Cardiac muscle cell (in vitro differentiated cells and primary cell): ENCODE measurements at regions not wholly inside any gene's neighbourhood (a gene's known extent, or its start where the extent isn't known, plus 50 kb on each side); places are given as distances from the start of the nearest gene placed in this dataset.

Experiments used
- DNase-seq, 2 donors: peaks; one replicate each; pipeline versions ENCODE4 v3.0.0 to v3.0.0-alpha.2; 2010 to 2017; ENCODE audit warnings: low read depth in 1 of 2, low spot score in 1 of 2
- H3K27ac ChIP-seq: fragments of 200-600 bp; sonication (generic); 2 replicates; pipeline ENCODE4 v1.5.1; 2016
- H3K27me3 ChIP-seq: fragments of 200-600 bp; sonication (generic); 2 replicates; pipeline ENCODE4 v1.6.0; 2016; ENCODE audit warnings: control low read depth
- H3K36me3 ChIP-seq: fragments of 200-600 bp; sonication (generic); 2 replicates; pipeline ENCODE4 v1.5.1; 2016; ENCODE audit warnings: control low read depth
- H3K4me1 ChIP-seq: fragments of 200-600 bp; sonication (generic); 2 replicates; pipeline ENCODE4 v1.8.1; 2017; ENCODE audit warnings: low read depth, mild to moderate bottlenecking, mixed run types
- H3K4me3 ChIP-seq: fragments of 200-600 bp; sonication (generic); 2 replicates; pipeline ENCODE4 v1.5.1; 2016; ENCODE audit warnings: mild to moderate bottlenecking
- H3K9me3 ChIP-seq: fragments of 200-600 bp; sonication (generic); 2 replicates; pipeline ENCODE4 v1.5.1; 2017; ENCODE audit warnings: low read depth, mild to moderate bottlenecking, control low read depth
- TF ChIP-seq, protein P1 (sequence below): IDR thresholded peaks from 2 replicates; pipeline ENCODE4 v1.5.1; 2012; ENCODE audit warnings: low read depth, mild to moderate bottlenecking, low read length

DNA sequence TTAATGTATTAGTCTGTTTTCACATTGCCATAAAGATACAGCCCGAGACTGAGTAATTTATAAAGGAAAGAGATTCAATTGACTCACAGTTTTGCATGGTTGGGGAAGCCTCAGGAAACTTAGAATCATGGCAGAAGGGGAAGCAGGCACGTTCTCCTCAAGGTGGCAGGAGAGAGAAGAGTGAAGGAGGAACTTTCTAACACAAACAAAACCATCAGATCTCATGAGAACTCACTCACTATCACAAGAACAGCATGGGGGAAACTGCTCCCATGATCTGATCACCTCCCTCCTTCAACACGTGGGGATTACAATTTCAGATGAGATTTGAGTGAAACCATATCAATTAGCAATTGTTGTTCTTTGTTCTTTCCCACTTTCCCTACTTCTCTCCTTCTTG lies 689.0 kb upstream of the SLITRK1 start:
- Histone ChIP-seq H3K27me3 (no peaks in the 10 kb centered on the region), H3K36me3 (no peaks in the 10 kb centered on the region), H3K4me1 (no peaks in the 10 kb centered on the region), H3K27ac (no peak overlapping the region), H3K4me3 (no peak overlapping the region), H3K9me3 (no peaks in the 10 kb centered on the region)
- no peak for DNase-seq
- TF ChIP-seq, protein P1, sequence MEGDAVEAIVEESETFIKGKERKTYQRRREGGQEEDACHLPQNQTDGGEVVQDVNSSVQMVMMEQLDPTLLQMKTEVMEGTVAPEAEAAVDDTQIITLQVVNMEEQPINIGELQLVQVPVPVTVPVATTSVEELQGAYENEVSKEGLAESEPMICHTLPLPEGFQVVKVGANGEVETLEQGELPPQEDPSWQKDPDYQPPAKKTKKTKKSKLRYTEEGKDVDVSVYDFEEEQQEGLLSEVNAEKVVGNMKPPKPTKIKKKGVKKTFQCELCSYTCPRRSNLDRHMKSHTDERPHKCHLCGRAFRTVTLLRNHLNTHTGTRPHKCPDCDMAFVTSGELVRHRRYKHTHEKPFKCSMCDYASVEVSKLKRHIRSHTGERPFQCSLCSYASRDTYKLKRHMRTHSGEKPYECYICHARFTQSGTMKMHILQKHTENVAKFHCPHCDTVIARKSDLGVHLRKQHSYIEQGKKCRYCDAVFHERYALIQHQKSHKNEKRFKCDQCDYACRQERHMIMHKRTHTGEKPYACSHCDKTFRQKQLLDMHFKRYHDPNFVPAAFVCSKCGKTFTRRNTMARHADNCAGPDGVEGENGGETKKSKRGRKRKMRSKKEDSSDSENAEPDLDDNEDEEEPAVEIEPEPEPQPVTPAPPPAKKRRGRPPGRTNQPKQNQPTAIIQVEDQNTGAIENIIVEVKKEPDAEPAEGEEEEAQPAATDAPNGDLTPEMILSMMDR, result no peak

DNA sequence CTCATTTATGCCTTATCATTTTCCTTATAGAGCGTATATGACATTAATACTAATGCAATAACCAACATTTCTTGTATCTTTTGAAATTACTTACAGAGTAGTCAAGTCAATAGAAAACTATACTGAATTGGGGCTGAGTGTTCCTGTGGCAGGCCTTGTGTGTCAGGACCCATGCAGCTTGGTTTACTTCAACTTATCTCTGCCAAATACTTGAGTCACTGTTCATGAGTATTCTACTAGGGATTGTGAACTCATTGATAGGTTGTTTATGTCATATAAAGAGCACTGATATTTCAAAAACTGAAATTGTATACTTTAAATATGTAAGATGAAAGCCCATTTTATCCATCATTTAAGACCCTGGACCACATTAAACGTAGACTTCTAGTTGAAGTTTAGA lies 688.6 kb upstream of the SLITRK1 start:
- Histone ChIP-seq H3K27ac (no peak overlapping the region), H3K4me3 (no peak overlapping the region), H3K9me3 (no peaks in the 10 kb centered on the region), H3K27me3 (no peaks in the 10 kb centered on the region), H3K36me3 (no peaks in the 10 kb centered on the region), H3K4me1 (no peaks in the 10 kb centered on the region)
- no peak for DNase-seq
- TF ChIP-seq, protein P1, result no peak

DNA sequence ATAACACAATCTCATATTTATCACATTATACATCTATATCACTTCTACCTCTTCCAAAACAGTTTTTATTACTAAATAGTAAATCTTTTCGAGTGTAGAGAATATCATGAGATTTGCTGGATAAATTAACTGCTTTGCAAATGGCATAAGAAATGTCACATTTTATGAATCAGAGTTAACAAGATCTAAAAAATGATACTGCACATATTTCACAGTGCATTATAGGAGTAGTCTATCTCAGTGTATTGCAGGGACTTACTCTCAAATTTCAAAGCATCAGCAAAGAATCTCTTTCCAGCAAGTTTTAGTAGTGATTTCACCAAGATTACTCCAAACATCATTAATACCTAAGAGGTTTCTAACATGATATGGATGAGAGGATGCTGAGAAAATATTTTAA lies 687.1 kb upstream of the SLITRK1 start:
- TF ChIP-seq, protein P1, result no peak
- Histone ChIP-seq H3K9me3 (no peaks in the 10 kb centered on the region), H3K27me3 (no peaks in the 10 kb centered on the region), H3K27ac (no peak overlapping the region), H3K4me1 (no peaks in the 10 kb centered on the region), H3K36me3 (no peaks in the 10 kb centered on the region), H3K4me3 (no peak overlapping the region)
- no peak for DNase-seq

DNA sequence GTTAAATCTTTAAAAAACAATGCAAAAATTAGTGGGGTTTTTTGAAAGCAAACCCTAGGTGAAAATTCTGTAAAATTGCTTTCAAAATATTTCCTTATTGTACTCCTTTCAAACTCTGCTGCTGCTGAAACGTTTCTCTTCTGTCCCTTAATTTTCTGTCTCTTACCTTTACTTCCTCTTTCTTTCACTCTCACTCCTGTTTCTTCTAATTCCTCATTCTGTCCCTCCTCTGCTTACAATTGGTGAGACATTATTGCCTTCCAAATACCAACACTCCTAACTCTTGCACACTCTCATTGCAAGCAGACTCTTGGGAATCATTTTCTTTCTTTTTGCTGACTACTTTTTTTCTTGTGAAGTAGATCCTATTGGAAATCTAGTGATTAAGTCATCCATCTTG lies 685.6 kb upstream of the SLITRK1 start:
- H3K9me3 ChIP-seq, result no peaks in the 10 kb centered on the region
- no peak overlapping the region for H3K27ac ChIP-seq
- TF ChIP-seq, protein P1, result no peak
- H3K4me1 ChIP-seq, result no peaks in the 10 kb centered on the region
- no peak for DNase-seq
- no peaks in the 10 kb centered on the region for H3K36me3 ChIP-seq
- H3K4me3 ChIP-seq, result no peak overlapping the region
- H3K27me3 ChIP-seq, result no peaks in the 10 kb centered on the region

DNA sequence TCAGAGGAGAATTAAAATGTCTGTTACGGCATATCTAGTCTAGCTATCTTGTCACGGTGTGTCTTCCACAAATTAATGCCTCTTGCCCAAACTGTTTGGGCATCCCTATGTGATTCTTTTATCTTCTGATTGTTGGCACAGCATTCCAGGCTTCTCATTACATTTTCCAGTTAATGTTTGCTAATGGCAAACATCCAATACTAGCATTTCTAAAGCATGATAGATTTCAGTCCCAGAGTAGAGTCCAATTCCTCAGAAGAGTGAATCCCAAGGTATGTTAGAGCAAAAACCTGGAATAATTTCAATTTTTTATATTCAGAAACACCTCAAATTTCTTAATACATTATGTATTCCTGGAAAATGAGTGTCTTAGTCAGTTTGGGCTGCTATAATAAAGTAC lies 684.5 kb upstream of the SLITRK1 start:
- H3K27ac ChIP-seq, result no peak overlapping the region
- TF ChIP-seq, protein P1, result no peak
- no peaks in the 10 kb centered on the region for H3K4me1 ChIP-seq
- H3K4me3 ChIP-seq, result no peak overlapping the region
- DNase-seq, result no peak
- no peaks in the 10 kb centered on the region for H3K9me3 ChIP-seq
- no peaks in the 10 kb centered on the region for H3K36me3 ChIP-seq
- no peaks in the 10 kb centered on the region for H3K27me3 ChIP-seq

DNA sequence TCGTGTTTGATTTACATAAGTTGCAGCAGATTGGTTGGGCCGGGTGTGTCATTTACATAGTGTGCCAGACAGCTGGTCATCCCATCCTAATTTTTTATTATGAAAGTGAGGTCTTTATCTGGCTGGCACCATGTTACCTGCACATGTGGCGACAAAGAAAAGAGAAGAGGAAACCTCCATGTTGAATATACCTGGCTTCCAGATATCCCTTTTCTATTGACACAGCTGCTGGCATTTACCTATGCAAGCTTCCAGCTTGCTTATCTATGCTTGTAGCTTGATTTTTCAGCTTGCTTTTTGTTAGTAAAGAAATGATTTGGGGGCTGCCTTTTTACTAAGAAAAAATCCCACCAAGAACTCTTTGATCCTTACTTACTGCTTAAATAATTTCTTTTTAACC lies 681.3 kb upstream of the SLITRK1 start:
- no peaks in the 10 kb centered on the region for H3K9me3 ChIP-seq
- H3K4me1 ChIP-seq, result no peaks in the 10 kb centered on the region
- TF ChIP-seq, protein P1, result no peak
- no peak overlapping the region for H3K27ac ChIP-seq
- DNase-seq, result no peak
- H3K36me3 ChIP-seq, result no peaks in the 10 kb centered on the region
- H3K4me3 ChIP-seq, result no peak overlapping the region
- no peaks in the 10 kb centered on the region for H3K27me3 ChIP-seq
